ENCODE measurements at regions not wholly inside any gene's neighbourhood (a gene's known extent, or its start where the extent isn't known, plus 50 kb on each side); places are given as distances from the start of the nearest gene placed in this dataset.

GRCh38 chr6:44738601-44739146, 351.2 kb downstream of the CDC5L start:
- Histone ChIP-seq H3K36me3 (ENCODE audit: insufficient read depth, low read length) (no peaks in the 10 kb centered on the region), H3K9me3 (ENCODE audit: insufficient read depth, low read depth, low read length) (no peaks in the 10 kb centered on the region), H3K79me2 (ENCODE audit: insufficient read depth, low read length) (no peaks in the 10 kb centered on the region), H3K27me3 (ENCODE audit: insufficient read depth, low read length, poor library complexity, severe bottlenecking) (no peaks in the 10 kb centered on the region), H4K20me1 (ENCODE audit: insufficient read depth, low read length, poor library complexity, severe bottlenecking) (no peaks in the 10 kb centered on the region), H3K9me2 (replicated peaks; ENCODE audit: low read depth, low read length) (no peaks in the 10 kb centered on the region), H3F3A (ENCODE audit: low read depth) (no peaks in the 10 kb centered on the region), H3K4me2 (ENCODE audit: low read depth, low read length, poor library complexity, severe bottlenecking) (no peak overlapping the region), H3K9ac (ENCODE audit: low read depth, low read length, poor library complexity, severe bottlenecking) (no peak overlapping the region), H3K4me3 (ENCODE audit: low read length, poor library complexity, severe bottlenecking) (no peak overlapping the region), H2AFZ (ENCODE audit: low read length) (peak overlapping the region; percentile 66; the same call in 1 of the 2 replicates), H3K4me1 (ENCODE audit: insufficient read depth, low read length, poor library complexity, severe bottlenecking) (no peaks in the 10 kb centered on the region)
- TF ChIP-seq, protein P1, sequence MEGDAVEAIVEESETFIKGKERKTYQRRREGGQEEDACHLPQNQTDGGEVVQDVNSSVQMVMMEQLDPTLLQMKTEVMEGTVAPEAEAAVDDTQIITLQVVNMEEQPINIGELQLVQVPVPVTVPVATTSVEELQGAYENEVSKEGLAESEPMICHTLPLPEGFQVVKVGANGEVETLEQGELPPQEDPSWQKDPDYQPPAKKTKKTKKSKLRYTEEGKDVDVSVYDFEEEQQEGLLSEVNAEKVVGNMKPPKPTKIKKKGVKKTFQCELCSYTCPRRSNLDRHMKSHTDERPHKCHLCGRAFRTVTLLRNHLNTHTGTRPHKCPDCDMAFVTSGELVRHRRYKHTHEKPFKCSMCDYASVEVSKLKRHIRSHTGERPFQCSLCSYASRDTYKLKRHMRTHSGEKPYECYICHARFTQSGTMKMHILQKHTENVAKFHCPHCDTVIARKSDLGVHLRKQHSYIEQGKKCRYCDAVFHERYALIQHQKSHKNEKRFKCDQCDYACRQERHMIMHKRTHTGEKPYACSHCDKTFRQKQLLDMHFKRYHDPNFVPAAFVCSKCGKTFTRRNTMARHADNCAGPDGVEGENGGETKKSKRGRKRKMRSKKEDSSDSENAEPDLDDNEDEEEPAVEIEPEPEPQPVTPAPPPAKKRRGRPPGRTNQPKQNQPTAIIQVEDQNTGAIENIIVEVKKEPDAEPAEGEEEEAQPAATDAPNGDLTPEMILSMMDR (conservative IDR thresholded peaks at IDR 0.05; ENCODE audit: low read length) = no peak
- TF ChIP-seq EZH2phosphoT487 (IDR thresholded peaks at IDR 0.05; ENCODE audit: borderline replicate concordance) = no peak

DNA sequence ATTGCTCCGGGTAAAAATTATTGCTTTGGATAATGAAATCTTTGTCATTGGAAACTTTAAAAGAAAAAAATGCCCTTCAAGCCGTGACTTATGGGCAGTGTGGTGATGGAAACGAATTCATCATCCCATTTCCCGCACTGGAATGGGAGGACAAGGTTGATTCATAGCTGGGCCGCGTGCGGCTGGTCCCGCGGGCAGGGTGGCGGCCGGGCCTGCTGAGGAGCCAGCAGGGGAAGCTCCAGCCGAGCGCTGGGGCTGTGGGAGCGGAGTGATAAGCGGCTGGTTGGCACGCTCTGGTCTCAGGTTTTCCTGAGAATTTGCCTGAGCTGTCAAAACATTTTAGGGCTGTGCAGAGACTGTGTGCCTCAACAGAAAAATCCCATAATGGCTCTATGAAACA, 351.7 kb downstream of the CDC5L start:
- no peaks in the 10 kb centered on the region for H3K9me2 ChIP-seq (replicated peaks; ENCODE audit: low read depth, low read length)
- no peak overlapping the region for H3K4me2 ChIP-seq (ENCODE audit: low read depth, low read length, poor library complexity, severe bottlenecking)
- no peaks in the 10 kb centered on the region for H3K9me3 ChIP-seq (ENCODE audit: insufficient read depth, low read depth, low read length)
- no peak overlapping the region for H3K4me3 ChIP-seq (ENCODE audit: low read length, poor library complexity, severe bottlenecking)
- no peaks in the 10 kb centered on the region for H3K4me1 ChIP-seq (ENCODE audit: insufficient read depth, low read length, poor library complexity, severe bottlenecking)
- no peak overlapping the region for H3K9ac ChIP-seq (ENCODE audit: low read depth, low read length, poor library complexity, severe bottlenecking)
- H3K36me3 ChIP-seq (ENCODE audit: insufficient read depth, low read length) = no peaks in the 10 kb centered on the region
- no peaks in the 10 kb centered on the region for H4K20me1 ChIP-seq (ENCODE audit: insufficient read depth, low read length, poor library complexity, severe bottlenecking)
- H3K27me3 ChIP-seq (ENCODE audit: insufficient read depth, low read length, poor library complexity, severe bottlenecking) = no peaks in the 10 kb centered on the region
- H3F3A ChIP-seq (ENCODE audit: low read depth) = no peaks in the 10 kb centered on the region
- no peak for TF ChIP-seq EZH2phosphoT487 (IDR thresholded peaks at IDR 0.05; ENCODE audit: borderline replicate concordance)
- TF ChIP-seq, protein P1 (conservative IDR thresholded peaks at IDR 0.05; ENCODE audit: low read length) = no peak
- H3K79me2 ChIP-seq (ENCODE audit: insufficient read depth, low read length) = no peaks in the 10 kb centered on the region
- H2AFZ ChIP-seq (ENCODE audit: low read length) = no peak overlapping the region

DNA sequence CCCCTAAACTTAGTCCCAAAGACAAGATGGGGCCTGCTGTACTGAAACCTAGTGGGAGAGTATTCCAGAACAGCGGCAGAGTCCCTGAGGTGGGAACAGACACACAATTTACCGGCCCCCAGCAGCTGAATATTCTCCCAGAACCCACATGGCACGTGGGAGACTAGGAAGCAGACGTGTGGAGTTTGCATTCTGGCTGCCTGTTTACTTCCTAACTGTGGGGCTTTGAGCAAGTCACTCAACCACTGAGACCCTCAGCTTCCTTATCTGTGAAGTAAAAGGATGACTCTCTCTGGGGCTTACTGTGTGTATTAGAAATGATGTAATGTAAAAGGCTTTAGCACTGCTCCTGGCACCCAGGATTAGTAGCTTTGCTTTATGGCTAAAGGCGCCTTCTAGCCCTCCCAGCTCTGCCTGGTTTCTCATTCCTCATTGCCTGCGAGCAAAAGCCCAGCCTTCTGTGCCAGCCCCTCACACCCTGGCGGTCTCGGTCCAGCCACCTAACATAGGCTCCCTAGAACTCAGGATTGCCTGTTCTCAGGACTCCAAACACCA, 353.1 kb downstream of the CDC5L start:
- Histone ChIP-seq H3K9ac (ENCODE audit: low read depth, low read length, poor library complexity, severe bottlenecking) (no peak overlapping the region), H3K27me3 (ENCODE audit: insufficient read depth, low read length, poor library complexity, severe bottlenecking) (no peaks in the 10 kb centered on the region), H2AFZ (ENCODE audit: low read length) (no peak overlapping the region), H3K9me2 (replicated peaks; ENCODE audit: low read depth, low read length) (no peaks in the 10 kb centered on the region), H3K4me3 (ENCODE audit: low read length, poor library complexity, severe bottlenecking) (no peak overlapping the region), H3K79me2 (ENCODE audit: insufficient read depth, low read length) (no peaks in the 10 kb centered on the region), H3K36me3 (ENCODE audit: insufficient read depth, low read length) (no peaks in the 10 kb centered on the region), H3K9me3 (ENCODE audit: insufficient read depth, low read depth, low read length) (no peaks in the 10 kb centered on the region), H3F3A (ENCODE audit: low read depth) (no peaks in the 10 kb centered on the region), H4K20me1 (ENCODE audit: insufficient read depth, low read length, poor library complexity, severe bottlenecking) (no peaks in the 10 kb centered on the region), H3K4me2 (ENCODE audit: low read depth, low read length, poor library complexity, severe bottlenecking) (no peak overlapping the region), H3K4me1 (ENCODE audit: insufficient read depth, low read length, poor library complexity, severe bottlenecking) (no peaks in the 10 kb centered on the region)
- TF ChIP-seq, protein P1 (conservative IDR thresholded peaks at IDR 0.05; ENCODE audit: low read length) = no peak
- TF ChIP-seq EZH2phosphoT487 (IDR thresholded peaks at IDR 0.05; ENCODE audit: borderline replicate concordance) = no peak

Measured in Loucy (cell line).